ENCODE measurements at regions not wholly inside any gene's neighbourhood (a gene's known extent, or its start where the extent isn't known, plus 50 kb on each side); places are given as distances from the start of the nearest gene placed in this dataset.

GRCh38 chr4:100268789-100269188 is 78.5 kb upstream of the DDIT4L start:
- TF ChIP-seq POLR2A (IDR thresholded peaks at IDR 0.05) (no peak), CTCF (IDR thresholded peaks at IDR 0.05 in 4 of 5, conservative IDR thresholded peaks at IDR 0.05 in 1 of 5) (no peak)
- no peaks in the 10 kb centered on the region for H3K4me1 ChIP-seq
- in situ Hi-C loops (cut with MboI; ENCODE audit: low sequenced_read_pairs in 4 of 4) (no loop called here), intact Hi-C loops (cut with DNase I; ENCODE audit: low total_unique reads) (no loop called here)
- H3K36me3 ChIP-seq, result no peaks in the 10 kb centered on the region
- ATAC-seq, result no peak
- no peaks in the 10 kb centered on the region for H3K9me3 ChIP-seq
- no peaks in the 10 kb centered on the region for H3K27me3 ChIP-seq
- DNase-seq, result no peak
- no peak overlapping the region for H3K4me3 ChIP-seq
- H3K27ac ChIP-seq, result no peak overlapping the region

GRCh38 chr4:100261346-100261745 is 71.1 kb upstream of the DDIT4L start:
- in situ Hi-C loops (cut with MboI; ENCODE audit: low sequenced_read_pairs in 4 of 4) (no loop called here), intact Hi-C loops (cut with DNase I; ENCODE audit: low total_unique reads) (no loop called here)
- DNase-seq (no peak), ATAC-seq (no peak)
- Histone ChIP-seq H3K9me3 (no peaks in the 10 kb centered on the region), H3K4me3 (no peak overlapping the region), H3K27ac (no peak overlapping the region), H3K36me3 (no peaks in the 10 kb centered on the region), H3K4me1 (peaks cover 8 to 9% of the 10 kb centered on the region in 2 donors), H3K27me3 (no peaks in the 10 kb centered on the region)
- TF ChIP-seq POLR2A (IDR thresholded peaks at IDR 0.05) (no peak), CTCF (IDR thresholded peaks at IDR 0.05 in 4 of 5, conservative IDR thresholded peaks at IDR 0.05 in 1 of 5) (no peak)

GRCh38 chr4:100258675-100259074 is 68.4 kb upstream of the DDIT4L start:
- TF ChIP-seq POLR2A (IDR thresholded peaks at IDR 0.05), result no peak
- peak in 1 of 5 experiments; percentile 8 for TF ChIP-seq CTCF (IDR thresholded peaks at IDR 0.05 in 4 of 5, conservative IDR thresholded peaks at IDR 0.05 in 1 of 5)
- ATAC-seq, result peak in 1 of 2 donors; percentile 63
- H3K9me3 ChIP-seq, result no peaks in the 10 kb centered on the region
- no peak overlapping the region for H3K27ac ChIP-seq
- no peak for DNase-seq
- no peak overlapping the region for H3K4me3 ChIP-seq
- intact Hi-C loops (cut with DNase I; ENCODE audit: low total_unique reads) (no loop called here), in situ Hi-C loops (cut with MboI; ENCODE audit: low sequenced_read_pairs in 4 of 4) (no loop called here)
- no peaks in the 10 kb centered on the region for H3K36me3 ChIP-seq
- H3K4me1 ChIP-seq, result peaks cover 8 to 9% of the 10 kb centered on the region in 2 donors
- H3K27me3 ChIP-seq, result no peaks in the 10 kb centered on the region

DNA sequence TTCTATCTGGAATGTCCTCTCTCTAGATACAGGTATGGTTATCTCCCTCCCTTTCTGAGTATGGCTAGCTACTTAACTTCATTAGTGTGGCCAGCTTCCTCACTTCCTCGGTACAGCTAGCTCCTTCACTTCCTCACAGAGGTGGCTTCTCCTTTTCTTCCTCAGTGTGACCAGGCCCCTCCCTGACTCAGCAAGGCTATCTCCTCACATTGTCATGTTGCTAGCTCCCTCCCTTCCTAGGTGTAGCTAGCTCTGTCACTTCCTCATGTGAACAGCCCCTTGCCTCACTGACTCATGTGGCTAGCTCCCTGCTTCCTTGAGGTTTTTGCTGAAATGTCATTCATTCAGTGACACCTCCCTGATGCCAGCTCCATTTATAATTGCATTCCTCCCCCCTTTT is 67.3 kb upstream of the DDIT4L start:
- Histone ChIP-seq H3K4me1 (peaks cover 8 to 9% of the 10 kb centered on the region in 2 donors), H3K9me3 (no peaks in the 10 kb centered on the region), H3K36me3 (no peaks in the 10 kb centered on the region), H3K27ac (no peak overlapping the region), H3K27me3 (no peaks in the 10 kb centered on the region), H3K4me3 (no peak overlapping the region)
- DNase-seq, result no peak
- in situ Hi-C loops (cut with MboI; ENCODE audit: low sequenced_read_pairs in 4 of 4) (no loop called here), intact Hi-C loops (cut with DNase I; ENCODE audit: low total_unique reads) (no loop called here)
- ATAC-seq, result no peak
- no peak for TF ChIP-seq POLR2A (IDR thresholded peaks at IDR 0.05)
- TF ChIP-seq CTCF (IDR thresholded peaks at IDR 0.05 in 4 of 5, conservative IDR thresholded peaks at IDR 0.05 in 1 of 5), result no peak

- Histone ChIP-seq H3K36me3 (no peaks in the 10 kb centered on the region), H3K27me3 (no peaks in the 10 kb centered on the region), H3K4me3 (no peak overlapping the region), H3K9me3 (no peaks in the 10 kb centered on the region), H3K27ac (no peak overlapping the region), H3K4me1 (peaks cover 7 to 9% of the 10 kb centered on the region in 2 donors)
- TF ChIP-seq POLR2A (IDR thresholded peaks at IDR 0.05) (no peak), CTCF (IDR thresholded peaks at IDR 0.05 in 4 of 5, conservative IDR thresholded peaks at IDR 0.05 in 1 of 5) (no peak)
- in situ Hi-C loops (cut with MboI; ENCODE audit: low sequenced_read_pairs in 4 of 4), result no loop called here
- intact Hi-C loops (cut with DNase I; ENCODE audit: low total_unique reads), result no loop called here
- ATAC-seq, result no peak
- DNase-seq, result no peak
Measured at GRCh38 chr4:100254237-100254636, 64.0 kb upstream of the DDIT4L start.
